NCI-H2171 treated with DMSO at 0.1 percent for 48 hours (cell line): ENCODE measurements at regions not wholly inside any gene's neighbourhood (a gene's known extent, or its start where the extent isn't known, plus 50 kb on each side); places are given as distances from the start of the nearest gene placed in this dataset.

Experiments used
- DNase-seq: peaks from one replicate; lab custom pipeline; 2025; lab: John Stamatoyannopoulos, UW

DNA sequence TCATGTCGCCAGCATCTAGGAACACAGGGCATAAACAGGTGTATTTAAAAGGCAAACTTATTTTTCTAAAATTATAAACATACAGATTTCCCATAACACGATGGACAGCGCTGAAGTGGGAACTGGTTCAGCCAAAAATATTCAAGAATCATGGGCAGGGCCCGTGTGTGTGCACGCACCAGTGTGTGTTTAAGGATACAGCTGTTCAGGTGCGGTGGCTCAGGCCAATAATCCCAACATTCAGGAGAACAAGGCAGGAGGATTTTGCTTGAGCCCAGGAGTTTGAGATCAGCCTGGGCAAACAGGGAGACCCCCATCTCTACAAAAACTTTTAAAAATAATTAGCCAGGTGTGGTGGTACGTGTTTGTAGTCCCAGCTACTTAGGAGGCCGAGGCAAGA lies 288.6 kb upstream of the HDAC4 start:
- no peak for DNase-seq

DNA sequence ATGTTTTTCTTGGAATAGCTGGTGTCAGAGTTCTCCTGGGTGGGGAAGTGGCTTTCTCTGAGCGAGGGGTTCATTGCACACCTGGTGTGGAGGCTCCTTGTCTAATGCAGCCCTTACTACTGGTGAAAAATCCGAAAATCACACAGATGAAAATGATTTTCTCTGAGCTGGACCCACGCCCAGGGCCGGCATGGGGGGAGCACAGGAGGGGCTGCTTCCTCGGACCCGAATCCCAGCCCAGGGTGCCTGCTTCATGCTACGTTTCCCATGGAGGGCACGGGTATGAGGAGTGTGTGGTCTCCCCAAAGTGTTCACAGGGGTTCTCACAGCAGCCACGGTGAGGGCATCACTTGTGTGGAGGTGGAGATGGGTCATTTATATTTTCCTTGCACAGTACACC lies 288.0 kb upstream of the HDAC4 start:
- DNase-seq = no peak

DNA sequence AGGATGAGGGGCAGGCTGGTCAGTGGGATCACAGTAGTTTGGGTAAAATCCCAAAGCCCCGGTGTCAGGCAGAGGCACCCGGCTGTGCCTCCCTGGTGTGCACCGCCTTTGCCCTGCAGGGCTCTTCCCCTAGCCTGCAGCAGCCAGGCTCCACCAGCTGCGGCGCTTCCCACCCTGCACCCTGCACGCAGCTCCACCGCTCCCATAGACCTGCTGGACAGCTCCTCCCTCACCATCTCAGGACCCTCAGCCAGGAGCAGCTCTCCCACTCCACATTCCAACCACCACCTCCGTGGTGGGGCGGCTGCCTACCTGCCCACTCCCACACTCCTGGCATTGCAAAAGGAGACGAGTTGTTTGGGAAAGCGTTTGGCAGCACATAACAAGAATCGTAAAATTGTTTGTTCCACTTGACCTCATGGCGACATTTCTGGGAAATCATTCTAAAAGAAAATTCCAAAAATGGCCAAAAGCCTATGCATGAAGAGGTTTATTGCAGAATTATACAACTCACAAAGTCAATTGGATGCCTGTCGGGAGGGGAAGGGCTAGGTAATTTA lies 287.4 kb upstream of the HDAC4 start:
- DNase-seq = no peak

DNA sequence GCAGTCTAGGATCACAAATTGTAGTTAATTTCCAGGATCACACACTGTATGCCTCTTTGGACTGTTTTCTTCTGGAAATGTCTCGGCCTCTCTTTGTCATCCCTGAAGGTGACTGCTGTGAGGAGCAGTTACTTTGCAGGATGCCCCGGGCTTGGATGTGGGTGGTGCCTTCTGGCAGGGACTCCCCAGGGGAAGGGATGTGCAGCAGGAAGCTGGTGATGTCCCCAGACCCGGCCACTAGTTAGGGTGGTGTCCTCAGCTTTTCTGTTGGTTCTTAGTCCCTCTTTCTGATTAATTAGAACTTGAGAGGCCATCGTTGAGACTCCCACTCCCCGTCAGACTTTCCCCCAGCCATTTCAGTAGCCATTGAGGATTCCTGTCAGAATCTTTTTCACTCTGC lies 286.6 kb upstream of the HDAC4 start:
- DNase-seq = no peak

DNA sequence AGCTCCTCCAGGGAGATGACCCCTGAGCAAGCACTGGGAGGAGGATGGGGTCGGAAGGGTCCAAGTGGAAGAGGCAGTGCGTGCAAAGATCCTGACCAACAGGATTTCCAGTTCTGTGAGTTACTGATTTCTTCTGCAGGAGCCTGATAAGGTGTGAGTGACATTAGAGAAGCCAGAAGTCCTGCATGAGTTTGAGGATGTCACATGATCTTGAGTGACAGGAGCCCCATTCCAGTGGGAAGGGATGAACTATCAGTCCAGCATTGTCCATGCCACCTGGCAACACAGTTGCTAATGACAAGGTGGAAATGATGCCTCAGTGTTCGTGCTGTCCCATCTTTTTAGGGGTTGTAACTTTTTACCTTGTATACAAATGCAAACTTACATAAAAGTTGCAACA lies 285.1 kb upstream of the HDAC4 start:
- no peak for DNase-seq

DNA sequence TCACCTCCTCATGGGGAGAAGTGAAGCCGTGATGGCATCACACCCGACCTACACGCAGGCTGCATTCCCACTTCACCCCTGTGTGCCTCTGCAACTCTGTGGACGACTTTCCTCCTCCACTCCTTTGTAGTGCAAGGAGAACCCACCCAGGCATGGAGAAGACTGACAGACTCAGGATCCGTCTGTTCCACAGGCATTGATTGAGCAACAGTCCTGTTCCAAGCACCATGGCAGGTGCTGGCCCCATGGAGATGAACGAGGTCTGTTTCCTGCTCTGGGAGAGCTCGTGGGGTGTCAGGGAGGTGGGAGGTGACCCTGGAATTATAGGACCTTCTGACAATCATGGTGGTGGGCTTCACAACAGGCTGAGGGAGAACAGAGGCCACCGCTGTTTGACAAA lies 284.7 kb upstream of the HDAC4 start:
- DNase-seq = no peak

DNA sequence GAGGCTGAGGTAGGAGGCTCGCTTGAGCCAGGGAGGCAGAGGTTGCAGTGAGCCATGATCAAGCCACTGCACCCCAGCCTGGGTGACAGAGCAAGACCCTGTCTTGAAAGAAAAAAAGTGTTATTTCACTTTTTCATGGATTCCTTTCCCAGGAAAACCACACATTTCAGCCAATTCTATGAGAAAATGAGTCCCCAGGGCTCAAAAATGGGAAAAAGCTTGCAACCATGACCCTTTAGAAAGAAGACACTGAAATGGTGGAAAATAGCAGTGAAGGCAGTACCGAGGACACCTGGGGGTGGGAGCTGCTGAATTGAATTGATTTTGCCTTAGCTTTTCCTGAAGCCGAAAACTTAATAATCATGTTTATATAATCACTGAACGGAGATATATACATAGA lies 284.2 kb upstream of the HDAC4 start:
- DNase-seq = no peak

DNA sequence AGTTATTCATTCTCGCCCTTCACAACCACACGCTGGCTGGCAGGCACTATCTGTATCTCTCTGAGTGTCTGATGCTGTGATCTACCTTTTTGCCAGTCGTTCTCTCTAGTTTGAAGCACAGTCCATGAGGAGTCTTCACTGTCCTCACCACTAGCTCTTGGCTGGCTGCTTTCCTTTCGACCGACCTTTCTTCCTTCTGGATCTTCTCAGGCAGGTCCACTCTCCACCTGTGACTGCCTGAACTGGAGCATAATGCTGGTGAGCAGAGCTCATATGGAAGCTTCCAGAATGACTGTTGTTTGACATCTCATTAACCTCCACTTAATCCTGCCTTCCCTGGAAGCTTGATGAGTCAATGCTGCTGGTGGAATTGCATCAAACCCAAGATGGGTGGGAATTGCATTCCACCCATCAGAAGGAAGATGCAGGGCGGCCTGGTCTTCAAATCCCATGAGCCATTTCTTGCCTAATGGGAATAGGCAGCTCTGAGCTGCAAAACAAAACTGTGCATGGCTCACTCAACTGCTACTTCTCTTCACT lies 283.5 kb upstream of the HDAC4 start:
- no peak for DNase-seq

DNA sequence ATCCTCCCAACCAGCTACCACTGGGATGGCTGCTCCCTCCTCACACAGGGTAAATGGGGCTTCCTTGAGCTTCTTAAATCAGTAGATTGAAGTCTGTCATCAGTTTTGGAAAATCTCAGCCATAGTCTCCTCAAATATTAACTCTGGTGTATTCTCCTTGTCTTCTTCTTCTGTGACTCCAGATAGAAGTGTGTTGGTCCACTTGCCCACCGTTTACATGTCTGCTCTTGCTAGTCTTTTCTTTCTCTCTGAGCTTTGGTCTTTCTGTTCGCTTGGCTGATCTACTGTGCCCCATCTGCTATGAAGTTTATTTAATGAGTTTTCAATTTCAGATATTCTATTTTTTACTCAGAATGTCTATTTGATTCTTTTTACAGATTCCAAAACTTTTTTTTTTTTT lies 281.7 kb upstream of the HDAC4 start:
- peak; percentile 7 for DNase-seq

DNA sequence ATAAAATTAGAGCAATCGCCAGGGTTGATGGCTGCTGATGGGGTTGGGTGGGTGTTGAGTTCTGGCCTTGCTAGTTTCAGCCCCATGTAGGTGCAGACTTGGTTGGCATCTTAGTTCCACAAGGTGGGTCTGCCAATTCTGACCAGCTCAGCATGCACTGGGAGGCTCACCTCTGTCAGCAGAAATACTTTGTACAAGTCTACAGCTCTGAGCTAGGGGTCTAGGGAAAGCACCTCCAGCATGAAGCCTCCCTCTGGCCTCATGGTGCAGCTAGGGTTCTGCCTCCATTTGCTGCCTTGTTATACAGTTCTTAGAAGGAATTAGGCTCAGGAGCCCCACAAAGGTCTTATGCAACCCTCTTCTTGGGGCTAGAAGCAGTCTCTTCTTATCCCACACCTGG lies 278.9 kb upstream of the HDAC4 start:
- no peak for DNase-seq

DNA sequence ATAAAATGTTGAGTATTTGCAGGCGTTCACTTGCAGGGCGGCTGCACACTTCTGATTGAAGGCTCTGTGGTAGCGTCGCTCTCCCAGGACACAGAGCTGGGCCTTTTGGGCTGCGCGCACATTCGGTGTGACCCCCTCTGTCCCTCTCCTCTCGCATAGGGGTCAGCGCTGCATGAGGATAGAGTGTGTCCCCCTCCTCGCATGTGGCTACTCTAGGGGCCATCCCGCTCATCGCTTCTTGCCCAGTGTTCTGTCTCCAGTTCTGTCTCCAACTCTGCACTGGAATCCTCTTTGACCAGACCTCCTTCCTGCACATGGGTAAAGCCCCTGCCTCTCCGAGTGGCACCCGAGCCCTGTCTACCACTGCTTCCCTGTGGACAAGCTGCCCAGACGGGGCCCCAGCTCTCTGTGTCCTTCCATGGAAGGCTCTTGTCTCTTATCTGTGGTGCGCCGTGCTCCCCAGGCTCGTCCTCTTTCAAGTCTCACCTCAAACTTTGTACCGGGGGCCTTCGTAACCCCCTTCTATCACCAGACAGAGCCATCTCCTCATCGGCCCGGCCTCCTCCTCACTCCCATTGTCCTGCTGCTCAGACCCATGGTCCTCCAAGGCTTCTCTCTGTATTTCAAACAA lies 278.0 kb upstream of the HDAC4 start:
- DNase-seq = no peak

DNA sequence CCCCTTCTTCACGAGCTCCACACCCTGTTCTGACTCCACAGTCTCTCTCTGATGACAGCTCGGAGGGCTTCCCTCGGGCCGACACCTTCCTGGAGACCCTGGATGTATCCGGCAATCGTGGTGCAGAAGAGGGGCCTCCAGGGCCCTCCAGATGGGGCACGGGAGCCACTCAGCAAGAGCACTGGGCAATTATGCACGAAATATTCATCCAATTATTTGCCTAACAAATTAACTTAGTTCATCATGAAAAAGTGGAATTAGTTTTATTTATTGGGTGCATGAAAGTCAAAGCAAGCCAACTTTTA lies 277.3 kb upstream of the HDAC4 start:
- no peak for DNase-seq

DNA sequence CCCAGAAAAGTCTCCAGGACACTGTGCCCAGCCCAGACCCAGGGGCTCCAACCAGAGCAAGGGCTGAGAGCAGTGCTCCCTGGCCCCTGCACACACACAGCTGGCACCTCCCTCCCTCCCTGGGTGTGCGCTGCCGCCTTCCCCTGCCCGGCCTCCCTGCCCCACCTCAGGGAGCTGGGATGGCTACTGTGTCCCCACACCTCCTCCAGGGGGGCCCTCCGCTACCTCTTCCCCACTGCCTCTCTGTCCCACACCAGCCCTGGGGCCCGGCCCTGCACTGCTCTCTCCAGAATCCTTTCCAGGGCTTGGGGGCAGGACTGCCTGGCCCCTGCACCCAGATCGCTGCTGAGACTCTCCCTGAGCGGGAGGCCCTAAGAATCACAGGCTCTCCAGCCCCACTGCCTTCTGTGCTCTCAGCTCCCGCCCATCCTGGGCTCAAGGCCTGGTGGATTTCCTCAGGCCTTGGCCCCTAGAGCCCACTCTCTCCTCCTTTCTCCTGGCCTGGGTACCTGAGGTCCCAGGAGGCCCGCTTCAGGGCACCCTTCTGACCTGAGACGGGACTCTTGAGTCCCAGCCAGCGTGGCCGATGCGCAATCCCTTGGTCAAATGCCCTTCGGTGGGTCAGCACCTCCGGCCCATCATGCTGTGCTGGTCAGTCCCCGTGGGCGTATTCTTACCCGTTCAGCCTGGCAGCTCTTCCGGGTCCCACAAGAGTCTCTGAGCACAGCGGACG lies 276.8 kb upstream of the HDAC4 start:
- no peak for DNase-seq

DNA sequence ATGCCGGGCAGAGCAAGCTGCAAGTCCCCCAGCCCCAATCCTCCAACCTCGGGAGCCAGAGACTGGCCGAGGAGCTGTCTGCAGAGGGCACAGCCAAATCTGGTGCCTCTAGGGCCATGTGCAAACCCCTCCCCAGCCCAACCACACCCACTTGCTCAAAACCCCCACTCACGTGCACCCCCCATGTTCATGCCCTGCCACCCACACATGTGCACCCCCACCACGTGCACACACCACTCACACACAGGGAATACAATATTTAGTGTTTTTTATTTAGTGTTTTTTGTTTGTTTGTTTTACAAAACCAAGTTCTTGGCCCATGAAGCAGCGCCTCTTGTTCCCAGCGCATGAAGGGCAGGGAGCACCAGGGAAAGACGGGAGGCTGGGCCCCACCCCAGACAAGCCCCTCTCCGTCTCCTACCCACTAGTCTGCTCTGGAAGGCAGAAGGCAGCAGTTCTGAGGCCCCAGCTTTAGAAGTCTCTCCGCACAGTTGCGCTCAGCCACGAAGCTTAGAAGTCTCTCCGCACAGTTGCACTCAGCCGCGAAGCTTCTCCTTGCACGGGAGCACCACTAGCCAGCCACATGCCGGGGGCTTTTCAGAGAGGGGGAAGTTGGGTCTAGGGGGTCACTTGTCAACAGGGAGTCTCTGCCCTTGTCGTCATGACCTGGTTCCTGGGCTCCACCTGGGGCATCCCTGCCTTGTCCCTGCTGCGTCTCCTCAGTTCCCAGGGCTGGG lies 276.1 kb upstream of the HDAC4 start:
- no peak for DNase-seq

DNA sequence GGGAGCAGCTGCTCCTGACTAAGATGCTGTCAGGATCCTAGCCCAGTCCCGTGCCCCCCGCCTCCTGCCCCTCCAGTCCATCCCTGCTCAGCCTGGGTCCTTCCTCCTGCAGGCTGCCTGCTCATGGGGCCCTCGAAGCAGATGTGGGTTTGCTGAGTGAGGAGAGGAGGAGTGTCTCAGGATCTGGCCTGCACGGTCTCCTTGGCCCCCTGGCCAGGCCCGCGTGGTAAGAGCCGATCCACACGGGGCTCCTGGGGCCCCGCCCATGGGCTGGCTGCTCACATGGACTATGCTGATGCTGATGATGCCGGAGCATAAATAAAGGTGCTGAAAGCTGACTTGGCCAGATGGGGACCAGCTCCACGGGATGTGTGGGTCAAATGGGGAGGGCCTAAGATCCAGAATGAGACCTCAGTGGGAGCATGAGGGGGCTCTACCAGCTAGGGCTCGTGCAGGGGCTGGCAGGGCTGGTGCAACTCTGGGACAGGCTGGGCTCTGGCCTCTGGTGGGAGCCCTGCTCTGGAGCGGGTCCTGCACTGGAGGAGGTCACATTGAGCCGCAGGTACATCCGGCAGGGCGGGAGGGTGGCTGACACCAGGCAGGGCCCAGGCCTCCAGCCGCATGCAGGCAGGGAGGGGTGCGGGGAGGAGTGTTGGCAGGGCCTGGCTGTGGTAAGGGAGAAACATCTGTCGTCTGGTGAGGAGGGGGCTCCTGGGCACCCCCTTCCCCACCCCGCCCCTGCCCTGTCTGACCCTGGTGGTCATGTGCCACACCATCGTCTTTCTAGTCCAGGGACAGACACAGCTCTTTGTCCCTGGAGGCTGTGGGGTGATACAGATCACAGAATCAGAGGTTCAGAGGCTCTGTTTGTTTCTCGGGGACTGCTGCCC lies 275.3 kb upstream of the HDAC4 start:
- DNase-seq = no peak

DNA sequence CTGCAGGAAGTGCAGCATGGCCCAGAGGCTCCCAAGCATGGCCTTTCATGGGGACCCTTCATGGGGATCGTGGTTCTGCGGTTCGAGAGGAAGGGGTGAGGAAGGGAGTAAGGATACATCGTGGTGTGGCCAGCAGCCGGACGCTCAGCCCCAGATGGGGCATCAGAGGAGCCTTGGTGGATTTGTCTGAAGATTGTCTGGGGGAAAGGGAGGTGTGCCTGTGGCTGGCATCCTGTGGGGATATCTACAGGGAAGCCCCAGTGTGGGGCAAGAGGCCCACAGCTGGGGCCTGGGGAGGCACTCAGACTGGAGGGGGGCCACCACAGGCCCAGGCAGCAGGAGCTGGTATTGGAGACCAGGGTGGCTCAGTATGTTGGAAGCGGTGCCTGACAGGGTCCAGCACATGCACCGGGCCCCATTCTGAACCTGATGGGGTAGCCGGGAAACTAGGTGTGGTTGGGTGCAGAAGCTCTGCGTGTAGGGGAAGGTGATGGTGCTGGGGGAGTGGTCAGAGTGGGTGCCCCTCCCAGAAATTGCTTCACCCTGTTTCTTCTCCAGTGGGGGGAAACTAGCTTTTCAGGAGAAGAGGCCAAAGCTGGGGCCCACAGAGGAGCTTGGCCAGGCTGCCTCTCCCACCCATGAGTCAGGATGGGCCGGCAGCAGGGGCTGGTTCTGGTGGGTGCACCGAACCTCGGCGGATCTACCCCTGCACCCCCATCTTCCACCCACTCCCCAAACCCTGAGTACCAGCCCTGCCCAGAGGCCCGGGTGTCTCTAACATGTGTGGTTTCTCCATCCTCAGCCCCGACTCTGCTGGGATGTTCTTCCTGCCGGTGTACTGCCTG lies 274.4 kb upstream of the HDAC4 start:
- DNase-seq = no peak

DNA sequence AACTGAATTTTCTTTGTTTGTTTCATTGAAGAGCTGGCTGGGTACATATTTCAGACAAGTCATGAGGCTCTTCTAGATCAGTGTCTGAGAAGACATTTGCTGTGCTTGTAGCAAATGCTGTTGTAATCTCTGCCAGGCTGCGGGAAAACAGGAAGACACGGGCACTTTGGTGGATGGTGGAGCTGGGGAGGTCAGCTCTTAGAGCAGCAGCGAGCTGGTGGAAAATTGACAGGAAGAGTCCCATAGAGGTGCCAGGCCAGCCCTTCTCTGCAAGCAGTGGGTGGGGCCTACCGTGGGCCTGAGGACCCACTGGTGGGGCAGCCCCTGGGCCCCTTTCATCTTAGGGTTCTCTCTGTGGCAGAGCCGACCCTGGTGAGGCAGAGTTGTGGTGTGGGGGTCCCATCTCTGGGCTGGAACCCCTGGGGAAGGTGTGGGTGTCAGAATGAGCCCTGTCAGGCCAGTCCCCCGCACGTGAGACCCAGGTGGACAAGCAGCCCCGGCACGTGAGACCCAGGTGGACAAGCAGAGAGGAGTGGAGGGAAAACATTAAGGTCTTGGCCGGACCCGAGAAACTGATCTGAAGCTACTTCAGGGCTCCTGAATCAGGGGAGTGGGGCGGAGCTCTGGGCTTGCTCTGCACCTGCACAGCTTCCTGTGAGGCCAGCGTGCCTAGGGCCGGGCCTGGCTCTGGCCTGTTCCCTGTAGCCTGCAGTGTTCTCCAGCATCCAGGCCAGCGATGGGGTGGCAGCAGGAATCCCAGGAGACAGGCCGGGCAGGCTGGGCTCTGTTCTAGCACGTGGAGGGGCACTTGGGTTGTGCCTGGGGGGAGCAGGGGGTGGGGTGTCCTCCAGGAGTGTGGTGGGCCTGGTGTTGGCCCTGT lies 273.5 kb upstream of the HDAC4 start:
- DNase-seq = no peak

DNA sequence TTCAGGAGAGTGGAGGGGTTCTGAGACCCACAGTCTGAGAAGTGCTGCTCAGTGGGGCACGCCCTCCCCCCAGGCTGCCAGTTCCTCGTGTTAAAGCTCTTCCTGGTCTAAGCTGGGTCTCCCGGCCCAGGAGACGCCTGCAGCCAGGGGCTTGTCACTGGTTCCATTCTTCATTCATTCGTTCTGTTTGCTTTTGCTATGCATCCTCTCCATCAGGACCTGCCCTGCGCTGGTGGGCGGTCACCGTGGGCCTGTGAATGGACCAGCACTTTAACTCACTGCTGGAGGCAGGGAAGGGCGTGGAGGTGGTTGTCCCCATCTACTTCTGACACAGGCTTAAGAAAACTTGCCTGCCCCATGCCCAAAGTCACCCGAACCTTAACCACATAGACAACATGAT lies 272.8 kb upstream of the HDAC4 start:
- DNase-seq = no peak

DNA sequence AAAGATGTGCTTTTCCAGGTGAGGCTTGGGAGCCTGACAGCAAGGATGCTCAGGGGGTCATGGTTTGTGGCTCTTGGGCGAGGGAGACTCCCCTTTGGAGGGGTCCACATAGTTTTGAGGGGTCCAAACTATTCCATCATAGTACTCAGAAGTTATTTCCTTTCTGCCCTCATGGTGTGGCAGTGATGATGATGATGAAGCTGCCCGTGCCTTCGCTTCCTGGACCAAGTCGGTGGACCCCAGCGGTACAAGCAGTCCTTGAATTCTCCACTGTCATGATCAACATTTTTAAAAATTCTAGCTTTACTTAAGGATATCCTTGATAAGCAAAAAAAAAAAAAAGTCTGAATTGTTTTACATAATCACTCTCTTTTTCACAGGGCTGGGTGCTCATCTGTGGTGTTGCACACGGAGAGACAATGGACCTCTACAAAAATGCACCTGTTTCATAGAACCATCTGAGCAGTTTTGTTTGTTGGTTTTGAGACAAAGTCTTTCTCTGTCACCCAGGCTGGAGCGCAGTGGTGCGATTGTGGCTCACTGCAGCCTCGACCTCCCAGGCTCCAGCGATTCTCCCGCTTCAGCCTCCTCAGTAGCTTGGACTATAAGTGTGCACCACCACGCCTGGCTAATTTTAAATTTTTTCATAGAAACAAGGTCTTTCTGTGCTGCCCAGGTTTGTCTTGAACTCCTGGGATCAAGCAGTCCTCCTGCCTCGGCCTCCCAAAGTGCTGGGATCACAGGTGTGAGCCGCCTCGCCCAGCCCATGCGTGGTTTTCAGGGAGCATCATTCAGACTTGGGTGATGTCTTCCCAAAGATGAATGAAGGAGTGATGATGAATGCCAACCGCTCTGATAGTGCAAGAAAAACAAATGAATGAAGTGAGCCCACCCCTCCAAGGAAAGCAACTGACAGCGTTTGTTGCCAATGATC lies 271.4 kb upstream of the HDAC4 start:
- DNase-seq = no peak
